Esophagus squamous epithelium (tissue), 5 donors: ENCODE measurements at regions not wholly inside any gene's neighbourhood (a gene's known extent, or its start where the extent isn't known, plus 50 kb on each side); places are given as distances from the start of the nearest gene placed in this dataset.

Experiments used
- DNase-seq: peaks from one replicate; lab custom pipeline; 2025; lab: John Stamatoyannopoulos, UW
- H3K27ac ChIP-seq, 4 donors: fragments of 200-600 bp; sonication (generic); one replicate each; pipeline ENCODE4 v1.5.1; 2016 to 2019; ENCODE audit warnings: mild to moderate bottlenecking in 1 of 4
- H3K27me3 ChIP-seq, 4 donors: fragments of 200-600 bp; sonication (generic); 1 replicate in 3 of 4; 2 replicates in 1 of 4; pipeline versions ENCODE4 v1.5.1 to v1.6.0; 2017 to 2021; ENCODE audit warnings: antibody characterized with exemption in 1 of 4
- H3K36me3 ChIP-seq, 3 donors: fragments of 200-600 bp; sonication (generic); one replicate each; pipeline ENCODE4 v1.5.1; 2016 to 2019
- H3K4me1 ChIP-seq, 3 donors: fragments of 200-600 bp; sonication (generic); one replicate each; pipeline ENCODE4 v1.5.1; 2017 to 2019
- H3K4me3 ChIP-seq, 4 donors: fragments of 200-600 bp; sonication (generic); 1 replicate in 3 of 4; 2 replicates in 1 of 4; pipeline ENCODE4 v1.5.1; 2016 to 2019; ENCODE audit warnings: mild to moderate bottlenecking in 2 of 4, moderate library complexity in 1 of 4
- H3K9me3 ChIP-seq, 3 donors: fragments of 200-600 bp; sonication (generic); one replicate each; pipeline ENCODE4 v1.5.1; 2016 to 2019
- CTCF ChIP-seq, 6 experiments: fragments of 450-650 bp in 4 of 6; fragments of 200-600 bp in 2 of 6; sonication (generic) in 2 of 6; IDR thresholded peaks; one replicate each; pipeline ENCODE4 v1.5.1; 2016 to 2019; ENCODE audit warnings: antibody characterized with exemption in 6 of 6, mild to moderate bottlenecking in 4 of 6, moderate library complexity in 4 of 6
- POLR2A ChIP-seq, 4 donors: fragments of 450-650 bp; IDR thresholded peaks; one replicate each; pipeline ENCODE4 v1.6.1; 2017; ENCODE audit warnings: antibody characterized with exemption in 4 of 4, mild to moderate bottlenecking in 4 of 4, moderate library complexity in 3 of 4
- WGBS, 2 donors: methylation state at CpG; one replicate each; pipeline ENCODE4 v1.1.5; 2018; 5-methylcytosine and 5-hydroxymethylcytosine counted together
- intact Hi-C: fragments of 100-400 bp; cut with DNase I; formaldehyde crosslinking; loops from one replicate; pipeline ENCODE4 v1.15.0; 2022
- donor health status: DM: yes; HTN: yes; CAD: no.

GRCh38 chr13:80483157-80483556, 142.2 kb upstream of the SPRY2 start:
- H3K27ac ChIP-seq: peak overlapping the region in 1 of 4 donors; percentile 31
- H3K27me3 ChIP-seq: peaks cover 0 to 5% (median 0%) of the 10 kb centered on the region in 4 donors
- H3K4me3 ChIP-seq: no peak overlapping the region
- H3K36me3 ChIP-seq: no peaks in the 10 kb centered on the region
- intact Hi-C loops: no loop called here
- no peaks in the 10 kb centered on the region for H3K9me3 ChIP-seq
- 18 to 30% methylated on average over 1 of the region's 1 CpG for WGBS, 2 donors
- peaks cover 0 to under 1% (median 0%) of the 10 kb centered on the region in 3 donors for H3K4me1 ChIP-seq
- TF ChIP-seq CTCF (IDR thresholded peaks at IDR 0.05) (no peak), POLR2A (IDR thresholded peaks at IDR 0.05) (no peak)
- no peak for DNase-seq

GRCh38 chr13:80481588-80481987, 140.7 kb upstream of the SPRY2 start:
- H3K4me3 ChIP-seq: no peak overlapping the region
- no peaks in the 10 kb centered on the region for H3K9me3 ChIP-seq
- intact Hi-C loops: no loop called here
- no peaks in the 10 kb centered on the region for H3K27me3 ChIP-seq
- no peak overlapping the region for H3K27ac ChIP-seq
- H3K36me3 ChIP-seq: no peaks in the 10 kb centered on the region
- DNase-seq: no peak
- peaks cover 0 to 14% (median 3%) of the 10 kb centered on the region in 3 donors for H3K4me1 ChIP-seq
- TF ChIP-seq CTCF (IDR thresholded peaks at IDR 0.05): no peak
- no peak for TF ChIP-seq POLR2A (IDR thresholded peaks at IDR 0.05)

GRCh38 chr13:80477661-80478443, 136.9 kb upstream of the SPRY2 start:
- Histone ChIP-seq H3K4me3 (no peak overlapping the region), H3K27ac (peak overlapping the region in 1 of 4 donors; percentile 3), H3K4me1 (peaks cover 0 to 25% (median 3%) of the 10 kb centered on the region in 3 donors), H3K27me3 (no peaks in the 10 kb centered on the region), H3K36me3 (no peaks in the 10 kb centered on the region), H3K9me3 (no peaks in the 10 kb centered on the region)
- TF ChIP-seq POLR2A (IDR thresholded peaks at IDR 0.05): no peak
- TF ChIP-seq CTCF (IDR thresholded peaks at IDR 0.05): no peak
- DNase-seq: no peak
- WGBS, 2 donors: 37 to 42% methylated on average over 5 of the region's 5 CpGs
- intact Hi-C loops: no loop called here

GRCh38 chr13:80476953-80477352, 136.0 kb upstream of the SPRY2 start:
- no peak for TF ChIP-seq CTCF (IDR thresholded peaks at IDR 0.05)
- TF ChIP-seq POLR2A (IDR thresholded peaks at IDR 0.05): no peak
- no peak overlapping the region for H3K27ac ChIP-seq

GRCh38 chr13:80475718-80476117, 134.8 kb upstream of the SPRY2 start:
- no peak for TF ChIP-seq POLR2A (IDR thresholded peaks at IDR 0.05)
- intact Hi-C loops: no loop called here
- no peak overlapping the region for H3K4me3 ChIP-seq

More at GRCh38 chr13:80476953-80477352, 136.0 kb upstream of the SPRY2 start:
- H3K36me3 ChIP-seq: no peaks in the 10 kb centered on the region
- H3K9me3 ChIP-seq: no peaks in the 10 kb centered on the region
- no peak for DNase-seq
- H3K27me3 ChIP-seq: no peaks in the 10 kb centered on the region
- intact Hi-C loops: no loop called here
- peaks cover 0 to 25% (median 3%) of the 10 kb centered on the region in 3 donors for H3K4me1 ChIP-seq
- no peak overlapping the region for H3K4me3 ChIP-seq
- 34 to 60% methylated on average over 3 of the region's 3 CpGs for WGBS, 2 donors

More at GRCh38 chr13:80475718-80476117, 134.8 kb upstream of the SPRY2 start:
- 73 to 77% methylated on average over 2 of the region's 2 CpGs for WGBS, 2 donors
- H3K36me3 ChIP-seq: no peaks in the 10 kb centered on the region
- DNase-seq: no peak
- H3K9me3 ChIP-seq: no peaks in the 10 kb centered on the region
- no peaks in the 10 kb centered on the region for H3K27me3 ChIP-seq
- H3K27ac ChIP-seq: no peak overlapping the region
- H3K4me1 ChIP-seq: peaks cover 0 to 26% (median 3%) of the 10 kb centered on the region in 3 donors
